Activated CD8-positive, alpha-beta T cell treated with anti-CD3 and anti-CD28 coated beads for 36 hours (primary cell): ENCODE measurements at regions not wholly inside any gene's neighbourhood (a gene's known extent, or its start where the extent isn't known, plus 50 kb on each side); places are given as distances from the start of the nearest gene placed in this dataset.

ENCODE experiments used
- ATAC-seq: fragments of 200-7000 bp; cut with Tn5 transposase; one replicate; pipeline ENCODE4 v1.10.0; 2021; ENCODE audit warnings: mild to moderate bottlenecking, moderate library complexity
- CTCF ChIA-PET: fragments of 350-600 bp; sonication (Branson Sonifier 250); formaldehyde crosslinking; loops from one replicate; lab custom pipeline; 2021; ENCODE audit warnings: antibody characterized with exemption; lab: Charles Lee
- POLR2A ChIA-PET: fragments of 350-600 bp; sonication (Branson Sonifier 250); formaldehyde crosslinking; loops from one replicate; lab custom pipeline; 2021; ENCODE audit warnings: antibody characterized with exemption; lab: Charles Lee
- DNase-seq: peaks from one replicate; pipeline ENCODE4 v3.0.0-alpha.2; 2020
- H3K27ac Mint-ChIP-seq: one replicate; pipeline ENCODE4 v1.8.0; 2021; ENCODE audit warnings: mild to moderate bottlenecking, mixed read lengths
- H3K27me3 Mint-ChIP-seq: one replicate; pipeline ENCODE4 v1.8.0; 2021; ENCODE audit warnings: mixed read lengths
- H3K36me3 Mint-ChIP-seq: one replicate; pipeline ENCODE4 v1.8.0; 2021; ENCODE audit warnings: low read depth, mixed read lengths
- H3K4me1 Mint-ChIP-seq: one replicate; pipeline ENCODE4 v1.8.0; 2021; ENCODE audit warnings: low read depth, mixed read lengths
- H3K4me3 Mint-ChIP-seq: one replicate; pipeline ENCODE4 v1.8.0; 2021; ENCODE audit warnings: mild to moderate bottlenecking, moderate library complexity, mixed read lengths
- H3K9me3 Mint-ChIP-seq: one replicate; pipeline ENCODE4 v1.8.0; 2021; ENCODE audit warnings: mixed read lengths
- intact Hi-C: fragments of 100-400 bp; cut with micrococcal nuclease; formaldehyde crosslinking; loops from one replicate; pipeline ENCODE4 v1.10.0; 2022
- TF ChIP-seq, protein P1 (sequence below): fragments of 200-600 bp; IDR thresholded peaks from one replicate; pipeline ENCODE4 v1.8.0; 2022; ENCODE audit warnings: antibody characterized with exemption, mild to moderate bottlenecking

DNA sequence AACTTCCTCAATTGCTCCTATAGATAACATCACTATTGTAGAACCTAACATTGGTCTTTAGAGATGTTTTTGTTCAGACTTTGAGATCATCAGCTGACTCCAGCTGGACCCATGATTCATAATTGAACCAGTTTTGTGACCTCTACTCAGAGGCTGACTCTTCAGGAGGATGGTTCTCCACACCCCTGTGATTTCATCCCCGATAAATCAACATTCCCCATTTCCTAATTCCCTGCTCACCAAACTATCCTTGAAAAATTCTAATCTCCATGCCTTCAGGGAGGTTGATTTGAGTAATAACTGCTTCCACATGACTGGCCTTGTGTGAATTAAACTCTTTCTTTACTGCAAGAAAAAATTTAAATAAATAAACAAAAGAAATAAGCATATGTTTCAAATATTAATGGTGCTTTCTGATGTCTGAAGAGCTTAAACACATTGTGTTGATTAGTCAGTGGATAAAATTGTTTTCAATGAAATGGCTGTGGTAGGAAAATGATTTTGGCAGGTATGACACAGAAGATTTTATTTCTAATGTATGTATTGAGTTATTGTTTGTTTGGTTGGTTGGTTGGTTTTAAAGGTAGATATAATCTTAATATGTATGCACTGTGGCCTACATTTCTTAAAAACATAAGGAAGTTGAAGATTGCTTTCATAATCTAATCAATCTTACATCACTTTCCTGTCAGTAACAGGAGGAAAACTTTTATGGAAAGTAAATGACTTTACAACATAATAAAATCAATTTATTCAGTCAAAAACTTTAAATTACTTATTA is 427.9 kb upstream of the CCDC179 start:
- Mint-ChIP-seq H3K36me3 (no peaks in the 10 kb centered on the region), H3K27me3 (no peaks in the 10 kb centered on the region), H3K4me1 (no peaks in the 10 kb centered on the region), H3K9me3 (no peaks in the 10 kb centered on the region), H3K27ac (no peak overlapping the region), H3K4me3 (no peak overlapping the region)
- ATAC-seq (no peak), DNase-seq (no peak)
- TF ChIP-seq, protein P1, sequence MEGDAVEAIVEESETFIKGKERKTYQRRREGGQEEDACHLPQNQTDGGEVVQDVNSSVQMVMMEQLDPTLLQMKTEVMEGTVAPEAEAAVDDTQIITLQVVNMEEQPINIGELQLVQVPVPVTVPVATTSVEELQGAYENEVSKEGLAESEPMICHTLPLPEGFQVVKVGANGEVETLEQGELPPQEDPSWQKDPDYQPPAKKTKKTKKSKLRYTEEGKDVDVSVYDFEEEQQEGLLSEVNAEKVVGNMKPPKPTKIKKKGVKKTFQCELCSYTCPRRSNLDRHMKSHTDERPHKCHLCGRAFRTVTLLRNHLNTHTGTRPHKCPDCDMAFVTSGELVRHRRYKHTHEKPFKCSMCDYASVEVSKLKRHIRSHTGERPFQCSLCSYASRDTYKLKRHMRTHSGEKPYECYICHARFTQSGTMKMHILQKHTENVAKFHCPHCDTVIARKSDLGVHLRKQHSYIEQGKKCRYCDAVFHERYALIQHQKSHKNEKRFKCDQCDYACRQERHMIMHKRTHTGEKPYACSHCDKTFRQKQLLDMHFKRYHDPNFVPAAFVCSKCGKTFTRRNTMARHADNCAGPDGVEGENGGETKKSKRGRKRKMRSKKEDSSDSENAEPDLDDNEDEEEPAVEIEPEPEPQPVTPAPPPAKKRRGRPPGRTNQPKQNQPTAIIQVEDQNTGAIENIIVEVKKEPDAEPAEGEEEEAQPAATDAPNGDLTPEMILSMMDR = no peak
- CTCF ChIA-PET = no interaction called here
- intact Hi-C loops = no loop called here
- POLR2A ChIA-PET = no interaction called here

DNA sequence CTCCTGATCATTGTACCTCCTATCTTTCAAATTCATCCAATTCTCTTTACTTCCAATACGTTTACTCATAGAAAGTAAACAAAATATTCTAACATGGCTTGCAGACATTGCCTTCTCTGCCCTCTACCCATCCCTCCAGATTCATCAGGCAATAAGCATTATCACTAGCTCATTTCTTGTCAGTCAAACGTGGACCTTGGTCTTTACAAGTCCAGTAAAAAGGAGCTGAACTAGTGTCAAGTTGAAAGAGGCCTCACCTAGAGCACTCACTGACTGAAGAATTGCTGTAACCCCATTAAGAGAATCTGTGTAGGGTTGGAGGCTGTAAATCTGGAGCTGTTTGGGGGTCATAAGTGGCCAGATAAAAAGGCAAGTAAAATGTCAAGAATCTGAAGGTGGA is 435.0 kb upstream of the CCDC179 start:
- CTCF ChIA-PET = no interaction called here
- Mint-ChIP-seq H3K27ac (no peak overlapping the region), H3K9me3 (peaks cover 10% of the 10 kb centered on the region), H3K4me1 (no peaks in the 10 kb centered on the region), H3K27me3 (no peaks in the 10 kb centered on the region), H3K4me3 (no peak overlapping the region), H3K36me3 (no peaks in the 10 kb centered on the region)
- TF ChIP-seq, protein P1 = no peak
- POLR2A ChIA-PET = no interaction called here
- no peak for ATAC-seq
- intact Hi-C loops = no loop called here
- no peak for DNase-seq

DNA sequence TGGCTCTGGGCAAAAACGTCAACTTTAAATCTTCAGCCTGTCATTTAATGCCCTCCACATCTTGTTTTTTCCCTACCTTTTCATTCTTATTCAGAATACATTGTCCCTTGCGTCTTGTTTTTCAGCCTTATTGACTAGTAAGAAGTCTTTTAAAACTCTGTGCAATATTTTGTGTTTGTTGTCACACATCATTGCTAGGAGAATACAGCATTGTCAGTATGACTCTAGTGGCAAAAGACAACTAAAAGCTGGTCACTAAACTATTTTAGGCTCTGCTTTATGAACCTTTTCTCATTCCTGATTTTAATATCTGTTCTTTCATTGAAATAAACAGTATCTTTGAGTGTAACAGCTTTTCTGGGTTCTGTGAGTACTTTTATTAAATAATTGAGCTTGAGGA is 447.8 kb upstream of the CCDC179 start:
- no peaks in the 10 kb centered on the region for H3K36me3 Mint-ChIP-seq
- H3K27me3 Mint-ChIP-seq = no peaks in the 10 kb centered on the region
- intact Hi-C loops = no loop called here
- no peaks in the 10 kb centered on the region for H3K4me1 Mint-ChIP-seq
- peaks cover 18% of the 10 kb centered on the region for H3K9me3 Mint-ChIP-seq
- CTCF ChIA-PET = no interaction called here
- TF ChIP-seq, protein P1 = no peak
- POLR2A ChIA-PET = no interaction called here
- H3K27ac Mint-ChIP-seq = no peak overlapping the region
- DNase-seq (no peak), ATAC-seq (no peak)
- H3K4me3 Mint-ChIP-seq = no peak overlapping the region

DNA sequence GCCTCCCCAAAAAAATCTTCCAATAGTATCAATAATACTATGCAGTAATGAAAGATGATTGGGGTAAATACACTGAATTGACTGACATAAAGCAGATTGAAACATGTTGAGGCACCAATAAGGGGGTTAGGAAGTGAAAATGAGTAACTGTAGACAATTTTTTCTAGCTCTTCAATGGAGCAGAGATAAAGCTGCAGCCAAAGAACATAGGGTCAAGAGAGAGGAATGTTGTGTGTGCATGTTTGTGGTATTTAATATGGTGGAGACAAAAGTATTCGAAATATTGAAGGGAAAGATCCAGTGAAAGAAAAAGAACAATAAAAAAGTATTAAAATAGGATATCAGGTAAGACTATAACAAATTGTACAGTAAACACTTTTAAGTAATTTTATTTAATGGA is 450.0 kb upstream of the CCDC179 start:
- ChIA-PET POLR2A (no interaction called here), CTCF (no interaction called here)
- no peak for ATAC-seq
- TF ChIP-seq, protein P1 = no peak
- peaks cover 6% of the 10 kb centered on the region for H3K9me3 Mint-ChIP-seq
- H3K27ac Mint-ChIP-seq = no peak overlapping the region
- intact Hi-C loops = no loop called here
- no peaks in the 10 kb centered on the region for H3K4me1 Mint-ChIP-seq
- no peaks in the 10 kb centered on the region for H3K27me3 Mint-ChIP-seq
- H3K36me3 Mint-ChIP-seq = no peaks in the 10 kb centered on the region
- DNase-seq = no peak
- H3K4me3 Mint-ChIP-seq = no peak overlapping the region

DNA sequence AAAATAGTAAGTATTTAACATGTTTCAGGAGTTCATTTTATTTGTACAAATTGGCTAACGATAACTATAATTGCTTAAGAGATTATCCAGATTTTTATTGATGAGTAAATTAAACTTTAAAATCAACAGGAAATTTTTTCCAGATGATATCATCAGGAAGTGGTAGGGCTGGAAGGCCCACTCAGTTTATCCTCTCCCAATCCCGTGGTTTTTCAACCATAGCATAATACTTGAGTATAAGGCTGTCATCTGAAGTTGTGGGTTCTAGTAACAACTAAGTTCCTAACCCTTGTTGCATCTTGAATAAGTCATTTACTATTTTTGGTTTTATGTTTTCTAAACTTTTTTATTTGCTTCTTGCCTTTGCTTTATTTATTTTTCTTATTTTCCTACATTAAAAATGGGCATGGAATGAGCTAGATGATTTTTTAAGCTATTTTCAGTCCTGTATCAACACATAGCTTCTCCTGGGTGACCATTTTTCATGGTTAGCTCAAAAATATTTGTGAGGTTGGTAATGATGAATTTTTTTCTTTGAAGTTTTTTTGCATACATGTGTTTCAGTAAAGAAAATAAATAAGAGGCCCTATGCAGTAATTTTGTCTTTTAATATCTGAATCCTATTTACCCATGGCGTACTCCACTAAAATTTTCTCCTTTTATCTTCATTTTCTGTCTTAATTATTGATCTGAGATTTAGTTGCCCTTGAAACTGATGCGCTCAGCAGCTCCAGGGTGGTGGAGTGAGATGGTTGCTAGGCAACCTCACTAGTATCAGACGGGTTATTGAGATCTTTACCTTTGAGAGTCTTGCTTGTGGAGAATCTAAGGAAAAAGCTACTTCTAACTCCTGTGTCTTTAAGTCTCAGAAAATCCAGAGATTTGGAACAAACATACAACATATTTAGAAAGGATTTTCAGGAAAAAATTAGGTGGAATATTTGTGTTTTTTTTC is 452.0 kb upstream of the CCDC179 start:
- Mint-ChIP-seq H3K27ac (no peak overlapping the region), H3K9me3 (peaks cover 6% of the 10 kb centered on the region), H3K36me3 (no peaks in the 10 kb centered on the region), H3K4me3 (no peak overlapping the region), H3K4me1 (no peaks in the 10 kb centered on the region), H3K27me3 (no peaks in the 10 kb centered on the region)
- ChIA-PET POLR2A (no interaction called here), CTCF (no interaction called here)
- TF ChIP-seq, protein P1 = no peak
- intact Hi-C loops = no loop called here
- ATAC-seq (no peak), DNase-seq (no peak)
